ENCODE measurements at regions not wholly inside any gene's neighbourhood (a gene's known extent, or its start where the extent isn't known, plus 50 kb on each side); places are given as distances from the start of the nearest gene placed in this dataset.

- DNase-seq: no peak
Measured at GRCh38 chr14:58816416-58817115, 178.8 kb downstream of the DACT1 start.

DNA sequence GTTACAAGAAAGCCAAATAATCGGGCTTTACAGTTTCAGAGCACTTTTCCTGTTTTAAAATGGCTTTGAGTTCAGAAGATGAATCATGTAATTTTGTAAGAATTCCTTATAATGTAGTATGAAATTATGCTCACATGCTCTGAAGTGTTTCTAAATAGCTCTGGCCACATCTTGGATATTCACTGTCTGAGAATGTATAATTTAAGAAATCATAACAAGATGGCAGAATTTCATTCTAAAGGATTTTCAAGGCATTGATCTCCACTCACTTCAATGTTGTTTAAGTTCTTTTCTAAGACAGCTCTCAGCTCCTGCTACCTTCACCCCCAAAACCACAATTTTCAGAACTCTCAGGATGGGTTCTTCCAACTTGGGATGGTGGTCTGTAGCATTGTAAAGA lies 180.1 kb downstream of the DACT1 start:
- DNase-seq: no peak

DNA sequence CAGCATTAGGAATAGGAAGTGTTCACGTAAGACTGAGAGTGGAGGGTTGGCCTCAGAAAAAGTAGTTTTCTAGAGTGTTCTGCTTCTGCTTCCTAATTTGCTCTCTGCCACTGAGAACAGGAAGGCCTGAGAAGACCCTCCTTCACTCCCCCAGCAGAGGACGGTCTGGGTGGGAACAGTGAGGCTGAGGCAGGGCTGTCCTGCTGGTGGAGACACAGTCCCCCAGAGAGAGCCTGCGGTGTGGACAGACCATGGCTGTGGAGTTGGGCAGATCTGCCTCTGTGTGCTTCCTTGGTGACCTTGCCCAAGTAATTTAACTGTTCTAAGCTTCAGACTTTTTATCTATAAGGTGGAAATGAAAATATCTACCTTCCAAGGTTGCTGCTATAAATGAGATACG lies 182.3 kb downstream of the DACT1 start:
- DNase-seq: no peak

- no peak for DNase-seq
Measured at GRCh38 chr14:58821421-58821820, 183.7 kb downstream of the DACT1 start.

DNA sequence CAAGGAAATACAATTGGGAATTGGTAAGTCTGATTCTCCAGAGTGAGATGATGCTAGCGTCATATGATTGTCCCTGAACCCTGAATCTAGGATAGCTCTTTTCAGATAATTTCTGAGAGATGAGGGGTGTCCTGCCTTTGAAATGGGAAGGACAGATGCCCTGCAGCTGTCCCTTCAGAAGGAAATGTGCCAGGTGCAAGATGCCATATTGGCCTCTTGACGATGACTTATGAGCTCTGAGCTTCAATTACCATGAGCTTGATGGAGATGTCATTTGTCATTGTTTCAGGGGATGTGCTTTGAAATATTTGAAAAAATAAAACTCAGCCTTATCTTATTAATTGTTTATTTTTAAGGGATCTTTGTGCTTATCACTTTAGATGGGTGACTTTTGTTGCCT lies 185.1 kb downstream of the DACT1 start:
- DNase-seq: no peak

DNA sequence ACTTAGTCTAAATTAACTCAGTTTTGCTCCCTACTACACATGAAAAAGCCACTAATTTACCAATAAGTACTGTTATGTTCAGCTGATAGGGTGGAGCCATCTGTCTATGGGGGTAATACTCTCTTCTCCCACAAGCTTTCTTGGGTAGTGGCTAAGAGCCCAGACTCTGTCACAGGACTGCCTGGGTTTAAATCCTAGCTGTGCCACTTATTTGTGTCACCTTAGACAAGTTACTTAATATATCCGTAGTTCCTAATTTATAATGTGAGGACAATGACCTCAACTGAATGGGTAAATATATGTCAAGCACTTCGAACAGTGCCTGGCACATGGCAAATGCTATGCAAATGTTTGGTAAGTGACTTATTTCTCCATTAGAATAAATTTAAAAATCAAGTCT lies 185.6 kb downstream of the DACT1 start:
- no peak for DNase-seq

- DNase-seq: no peak
Measured at GRCh38 chr14:58824106-58824505, 186.3 kb downstream of the DACT1 start.

DNA sequence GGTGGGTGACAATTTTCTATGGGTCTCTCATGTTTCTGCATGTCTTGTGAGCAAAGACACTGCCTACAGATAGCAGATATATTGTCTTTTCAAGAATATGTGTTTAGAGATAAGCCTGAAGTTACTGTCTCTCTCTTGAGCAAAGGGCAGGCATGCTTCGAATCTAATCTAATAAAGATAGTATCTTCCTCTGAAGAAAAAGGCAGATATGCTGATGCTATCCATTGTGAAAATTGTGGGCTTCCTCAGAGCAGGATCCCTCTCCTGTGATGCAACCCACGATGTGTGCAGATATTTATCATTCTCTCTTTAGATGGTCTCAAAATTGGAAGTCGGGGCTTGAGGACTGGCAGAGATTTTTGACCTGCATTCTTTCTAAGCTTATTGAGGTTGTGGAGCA lies 187.0 kb downstream of the DACT1 start:
- DNase-seq: no peak

DNA sequence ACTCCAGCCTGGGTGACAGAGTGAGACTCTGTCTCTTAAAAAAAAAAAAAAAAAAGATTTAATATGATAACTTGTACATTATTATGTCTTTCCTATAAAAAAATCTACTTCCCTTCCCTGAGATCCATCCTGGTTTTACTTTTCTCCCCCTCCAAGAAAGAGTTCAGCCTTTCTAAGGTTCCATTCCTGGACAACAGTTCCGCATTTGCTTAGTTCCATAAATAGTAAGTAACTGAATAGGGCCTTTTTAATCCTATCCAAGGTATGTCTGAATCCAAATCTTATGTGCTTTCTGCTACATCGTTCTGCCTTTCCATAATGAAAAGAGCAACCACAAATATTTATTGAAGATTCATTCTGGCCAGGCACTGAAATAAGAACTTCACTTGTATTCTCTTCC lies 187.8 kb downstream of the DACT1 start:
- no peak for DNase-seq

- no peak for DNase-seq
Measured at GRCh38 chr14:58826845-58827686, 189.3 kb downstream of the DACT1 start.

- DNase-seq: no peak
Measured at GRCh38 chr14:58828298-58828697, 190.5 kb downstream of the DACT1 start.

GRCh38 chr14:58829594-58829993 lies 191.8 kb downstream of the DACT1 start:
- no peak for DNase-seq

GRCh38 chr14:58830121-58830520 lies 192.4 kb downstream of the DACT1 start:
- no peak for DNase-seq

- no peak for DNase-seq
Measured at GRCh38 chr14:58832095-58832521, 194.3 kb downstream of the DACT1 start.

DNA sequence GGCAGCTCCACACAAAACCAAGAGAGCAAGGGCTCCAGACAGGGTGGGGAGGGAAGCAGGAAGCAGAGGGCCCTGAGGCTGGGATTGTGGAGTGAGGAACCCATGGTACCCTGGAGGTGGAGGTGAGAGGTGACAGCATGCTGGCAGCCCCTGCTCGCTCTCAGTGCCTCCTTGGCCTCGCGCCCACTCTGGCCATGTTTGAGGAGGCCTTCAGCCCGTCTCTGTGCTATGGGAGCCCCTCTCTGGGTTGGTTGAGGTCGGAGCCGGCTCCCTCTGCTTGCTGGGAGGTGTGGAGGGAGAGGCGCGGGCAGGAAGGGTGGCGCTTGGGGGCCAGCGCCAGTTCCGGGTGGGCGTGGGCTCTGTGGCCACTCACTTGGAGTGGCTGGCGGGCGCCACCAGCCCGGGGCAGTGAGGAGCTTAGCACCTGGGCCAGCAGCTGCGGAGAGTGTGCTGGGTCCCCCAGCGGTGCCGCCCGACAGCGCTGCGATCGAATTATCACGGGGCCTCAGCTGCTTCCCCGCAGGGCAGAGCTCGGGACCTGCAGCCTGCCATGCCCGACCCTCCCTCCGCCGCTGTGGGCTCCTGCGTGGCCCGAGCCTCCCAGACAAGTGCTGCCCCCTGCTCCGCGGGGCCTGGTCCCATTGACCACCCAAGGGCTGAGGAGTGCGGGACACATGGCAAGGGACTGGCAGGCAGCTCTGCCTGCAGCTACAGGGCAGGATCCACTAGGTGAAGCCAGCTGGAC lies 196.0 kb downstream of the DACT1 start:
- no peak for DNase-seq

- no peak for DNase-seq
Measured at GRCh38 chr14:58836303-58836974, 198.7 kb downstream of the DACT1 start.

DNA sequence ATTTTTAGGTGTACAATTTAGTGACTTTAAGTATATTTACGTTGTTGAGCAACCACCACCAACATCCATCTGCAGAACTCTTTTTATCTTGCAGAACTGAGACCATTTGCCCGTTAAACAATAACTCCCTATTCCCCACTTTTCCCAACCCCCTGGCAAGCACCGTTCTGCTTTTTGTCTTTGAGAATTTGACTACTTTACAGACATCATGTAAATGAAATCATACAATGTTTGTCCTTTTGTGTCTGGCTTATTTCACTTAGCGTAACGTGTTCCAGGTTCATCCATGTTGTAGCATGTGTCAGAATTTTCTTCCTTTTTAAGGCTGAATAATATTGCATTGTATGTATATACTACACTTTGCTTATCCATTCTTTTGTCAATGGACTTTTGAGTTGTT lies 201.5 kb downstream of the DACT1 start:
- DNase-seq: no peak

- no peak for DNase-seq
Measured at GRCh38 chr14:58844544-58844943, 206.8 kb downstream of the DACT1 start.

DNA sequence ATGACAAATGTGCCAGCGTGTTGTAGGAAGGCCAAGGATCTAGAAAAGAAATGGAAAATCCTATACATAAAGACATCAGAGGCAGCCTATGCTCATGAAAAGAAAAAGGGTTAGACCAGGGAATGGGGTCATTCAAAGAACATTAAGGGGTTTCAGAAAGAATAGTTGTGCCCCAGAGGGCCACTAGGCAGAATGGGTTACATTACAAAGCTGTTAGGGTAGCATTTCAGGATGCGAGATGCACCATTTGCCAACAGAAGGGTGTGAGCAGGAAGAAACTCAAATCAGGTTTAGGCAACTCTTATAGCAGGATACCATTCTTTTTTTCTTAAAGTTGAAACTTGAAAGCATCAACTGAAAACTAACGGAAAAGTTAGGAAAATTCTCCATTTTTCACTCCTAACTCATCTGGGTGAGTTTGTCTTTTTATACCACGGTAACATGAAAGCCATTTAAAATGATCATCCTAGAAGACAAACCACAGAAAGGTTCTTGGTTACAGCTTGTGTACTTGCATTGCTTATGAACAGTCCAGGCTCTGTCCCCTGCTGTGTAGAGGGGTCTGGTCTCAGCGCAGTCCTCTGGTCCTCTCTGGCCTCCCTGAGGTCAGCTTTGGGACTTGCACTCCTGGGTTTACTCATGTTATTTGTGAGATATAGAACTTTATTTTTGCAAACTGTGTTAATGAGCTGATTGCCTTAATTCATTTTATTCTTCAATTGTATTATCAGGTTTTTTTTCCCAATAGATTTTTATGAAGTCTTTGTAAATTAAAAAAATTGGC lies 209.1 kb downstream of the DACT1 start:
- no peak for DNase-seq

DNA sequence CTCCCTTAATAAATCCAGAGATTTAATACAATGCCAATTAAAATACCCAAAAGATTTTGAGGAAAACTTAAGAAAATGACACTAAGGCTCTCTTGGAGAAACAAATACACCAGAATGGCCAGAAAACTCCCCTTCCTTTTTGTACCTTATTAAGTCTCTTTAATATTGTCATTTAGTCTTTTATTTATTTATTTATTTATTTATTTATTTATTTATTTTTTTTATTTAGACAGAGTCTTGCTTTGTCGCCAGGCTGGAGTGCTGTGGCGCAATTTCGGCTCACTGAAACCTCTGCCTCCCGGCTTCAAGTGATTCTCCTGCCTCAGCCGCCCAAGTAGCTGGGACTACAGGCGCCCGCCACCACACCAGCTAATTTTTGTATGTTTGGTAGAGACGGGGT lies 210.6 kb downstream of the DACT1 start:
- no peak for DNase-seq

DNA sequence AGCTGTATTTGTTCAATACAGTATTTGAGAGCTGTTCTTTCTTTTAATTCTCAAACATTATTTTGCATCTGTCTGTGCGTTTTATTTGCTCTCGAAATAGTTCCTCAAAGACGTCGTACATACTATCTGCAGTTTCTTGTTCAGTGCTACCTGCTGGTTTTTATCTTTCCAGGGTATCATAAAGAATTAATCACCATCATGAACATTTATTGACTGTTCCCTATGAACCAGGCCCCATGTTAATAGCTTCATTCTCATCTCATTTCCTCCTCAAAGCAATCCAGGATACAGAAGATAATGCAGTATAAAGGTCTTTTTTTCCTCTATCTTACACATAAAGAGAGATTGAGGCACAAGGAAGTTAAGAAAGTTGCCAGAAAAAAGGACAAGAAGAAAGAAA lies 211.8 kb downstream of the DACT1 start:
- DNase-seq: no peak

GRCh38 chr14:58850011-58850410 lies 212.2 kb downstream of the DACT1 start:
- no peak for DNase-seq

All from stimulated activated CD4-positive, alpha-beta T cell treated with anti-CD3 and anti-CD28 coated beads, Interleukin-4, amount 100 ng/mL, for 1 hour (primary cell).